Uterus (tissue), 3 donors: ENCODE measurements at regions not wholly inside any gene's neighbourhood (a gene's known extent, or its start where the extent isn't known, plus 50 kb on each side); places are given as distances from the start of the nearest gene placed in this dataset.

Source experiments
- DNase-seq, 2 donors: peaks; one replicate each; pipeline ENCODE4 v3.0.0-alpha.2; 2019 to 2020
- H3K27ac ChIP-seq, 2 donors: fragments of 200-600 bp; sonication (generic); 1 replicate in 1 of 2; 2 replicates in 1 of 2; pipeline ENCODE4 v1.5.1; 2016 to 2018
- H3K27me3 ChIP-seq, 2 donors: fragments of 200-600 bp; sonication (generic); one replicate each; pipeline ENCODE4 v1.5.1; 2018 to 2019; ENCODE audit warnings: control low read depth in 1 of 2
- H3K36me3 ChIP-seq, 2 donors: fragments of 200-600 bp; sonication (generic); one replicate each; pipeline ENCODE4 v1.5.1; 2019; ENCODE audit warnings: control low read depth in 1 of 2
- H3K4me1 ChIP-seq, 2 donors: fragments of 200-600 bp; sonication (generic); one replicate each; pipeline ENCODE4 v1.5.1; 2018 to 2019; ENCODE audit warnings: control low read depth in 1 of 2
- H3K4me3 ChIP-seq, 2 donors: fragments of 200-600 bp; sonication (generic); 1 replicate in 1 of 2; 2 replicates in 1 of 2; pipeline ENCODE4 v1.5.1; 2018 to 2019; ENCODE audit warnings: mild to moderate bottlenecking in 1 of 2
- H3K9me3 ChIP-seq, 2 donors: fragments of 200-600 bp; sonication (generic); one replicate each; pipeline ENCODE4 v1.5.1; 2019; ENCODE audit warnings: control low read depth in 1 of 2
- POLR2A ChIP-seq, 2 donors: fragments of 450-650 bp; IDR thresholded peaks; one replicate each; pipeline ENCODE4 v1.6.1; 2016; ENCODE audit warnings: antibody characterized with exemption in 2 of 2, mild to moderate bottlenecking in 1 of 2, moderate library complexity in 1 of 2
- intact Hi-C: fragments of 100-400 bp; cut with DNase I; formaldehyde crosslinking; loops from one replicate; pipeline ENCODE4 v1.15.1; 2023; ENCODE audit warnings: low total_unique reads
- TF ChIP-seq, protein P1 (sequence below), 4 experiments: fragments of 200-600 bp in 2 of 4; fragments of 450-650 bp in 2 of 4; sonication (generic) in 2 of 4; IDR thresholded peaks; one replicate each; pipeline ENCODE4 v1.5.1; 2016 to 2019; ENCODE audit warnings: antibody characterized with exemption in 4 of 4, mild to moderate bottlenecking in 2 of 4, moderate library complexity in 1 of 4
- donor health status: DM: yes; HTN: yes; CAD: no.

GRCh38 chr17:52724578-52724977 is 566.1 kb upstream of the CA10 start:
- no peaks in the 10 kb centered on the region for H3K4me1 ChIP-seq
- no peaks in the 10 kb centered on the region for H3K27me3 ChIP-seq
- intact Hi-C loops = no loop called here
- no peaks in the 10 kb centered on the region for H3K9me3 ChIP-seq
- DNase-seq = no peak
- H3K4me3 ChIP-seq = no peak overlapping the region
- H3K36me3 ChIP-seq = no peaks in the 10 kb centered on the region
- TF ChIP-seq, protein P1, sequence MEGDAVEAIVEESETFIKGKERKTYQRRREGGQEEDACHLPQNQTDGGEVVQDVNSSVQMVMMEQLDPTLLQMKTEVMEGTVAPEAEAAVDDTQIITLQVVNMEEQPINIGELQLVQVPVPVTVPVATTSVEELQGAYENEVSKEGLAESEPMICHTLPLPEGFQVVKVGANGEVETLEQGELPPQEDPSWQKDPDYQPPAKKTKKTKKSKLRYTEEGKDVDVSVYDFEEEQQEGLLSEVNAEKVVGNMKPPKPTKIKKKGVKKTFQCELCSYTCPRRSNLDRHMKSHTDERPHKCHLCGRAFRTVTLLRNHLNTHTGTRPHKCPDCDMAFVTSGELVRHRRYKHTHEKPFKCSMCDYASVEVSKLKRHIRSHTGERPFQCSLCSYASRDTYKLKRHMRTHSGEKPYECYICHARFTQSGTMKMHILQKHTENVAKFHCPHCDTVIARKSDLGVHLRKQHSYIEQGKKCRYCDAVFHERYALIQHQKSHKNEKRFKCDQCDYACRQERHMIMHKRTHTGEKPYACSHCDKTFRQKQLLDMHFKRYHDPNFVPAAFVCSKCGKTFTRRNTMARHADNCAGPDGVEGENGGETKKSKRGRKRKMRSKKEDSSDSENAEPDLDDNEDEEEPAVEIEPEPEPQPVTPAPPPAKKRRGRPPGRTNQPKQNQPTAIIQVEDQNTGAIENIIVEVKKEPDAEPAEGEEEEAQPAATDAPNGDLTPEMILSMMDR (IDR thresholded peaks at IDR 0.05) = no peak
- TF ChIP-seq POLR2A (IDR thresholded peaks at IDR 0.05) = no peak
- no peak overlapping the region for H3K27ac ChIP-seq

DNA sequence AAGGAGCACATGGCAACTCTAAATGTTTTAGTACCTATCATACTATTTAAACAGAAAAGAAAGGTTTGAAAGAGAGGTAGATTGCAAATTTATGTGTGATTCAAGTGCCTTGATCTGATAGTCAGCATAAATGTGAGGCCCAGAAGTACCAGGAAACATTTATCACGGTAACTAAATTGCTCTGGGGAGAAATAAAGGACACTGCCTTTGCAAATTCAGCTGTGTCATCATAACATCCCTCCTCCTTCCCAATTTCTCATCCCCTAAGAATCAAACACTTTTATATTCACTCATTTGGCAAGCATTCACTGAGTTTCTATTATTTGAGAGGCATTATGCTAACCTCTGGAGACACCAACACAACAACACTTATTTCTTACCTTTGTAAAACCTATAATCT is 563.4 kb upstream of the CA10 start:
- no peak overlapping the region for H3K27ac ChIP-seq
- no peak overlapping the region for H3K4me3 ChIP-seq
- intact Hi-C loops = no loop called here
- H3K36me3 ChIP-seq = no peaks in the 10 kb centered on the region
- no peaks in the 10 kb centered on the region for H3K4me1 ChIP-seq
- H3K27me3 ChIP-seq = no peaks in the 10 kb centered on the region
- H3K9me3 ChIP-seq = no peaks in the 10 kb centered on the region
- DNase-seq = no peak
- TF ChIP-seq, protein P1 (IDR thresholded peaks at IDR 0.05) = no peak
- TF ChIP-seq POLR2A (IDR thresholded peaks at IDR 0.05) = no peak

GRCh38 chr17:52710363-52710901 is 551.9 kb upstream of the CA10 start:
- intact Hi-C loops = no loop called here
- TF ChIP-seq, protein P1 (IDR thresholded peaks at IDR 0.05) = no peak
- no peak for TF ChIP-seq POLR2A (IDR thresholded peaks at IDR 0.05)
- H3K27me3 ChIP-seq = no peaks in the 10 kb centered on the region
- no peaks in the 10 kb centered on the region for H3K36me3 ChIP-seq
- DNase-seq = no peak
- no peaks in the 10 kb centered on the region for H3K9me3 ChIP-seq
- no peaks in the 10 kb centered on the region for H3K4me1 ChIP-seq
- no peak overlapping the region for H3K27ac ChIP-seq
- H3K4me3 ChIP-seq = no peak overlapping the region

GRCh38 chr17:52709724-52710123 is 551.2 kb upstream of the CA10 start:
- TF ChIP-seq POLR2A (IDR thresholded peaks at IDR 0.05) = no peak
- TF ChIP-seq, protein P1 (IDR thresholded peaks at IDR 0.05) = no peak
- intact Hi-C loops = no loop called here
- Histone ChIP-seq H3K9me3 (no peaks in the 10 kb centered on the region), H3K27ac (no peak overlapping the region), H3K4me3 (no peak overlapping the region), H3K27me3 (no peaks in the 10 kb centered on the region), H3K36me3 (no peaks in the 10 kb centered on the region), H3K4me1 (no peaks in the 10 kb centered on the region)
- no peak for DNase-seq

DNA sequence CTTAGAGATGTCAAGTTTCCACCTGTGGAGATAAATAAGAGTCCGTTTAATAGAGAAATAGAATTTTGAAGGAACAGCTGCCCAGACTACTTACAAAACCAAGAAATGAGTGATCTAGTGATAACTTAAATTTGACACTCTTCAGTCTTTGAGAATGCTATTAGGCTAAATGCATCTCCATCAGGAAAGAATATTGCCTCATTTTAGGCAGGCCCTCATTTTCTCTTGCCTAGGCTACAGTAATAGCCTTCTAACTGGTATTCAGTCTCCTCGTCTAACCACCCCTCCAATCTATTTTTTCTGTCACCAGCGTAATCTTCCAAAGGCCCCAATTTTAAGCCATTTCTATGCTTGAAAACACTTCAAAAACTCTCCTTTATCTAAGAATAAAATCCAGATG is 537.8 kb upstream of the CA10 start:
- no peaks in the 10 kb centered on the region for H3K36me3 ChIP-seq
- intact Hi-C loops = no loop called here
- H3K27me3 ChIP-seq = no peaks in the 10 kb centered on the region
- H3K9me3 ChIP-seq = no peaks in the 10 kb centered on the region
- no peak overlapping the region for H3K4me3 ChIP-seq
- no peak overlapping the region for H3K27ac ChIP-seq
- no peak for TF ChIP-seq POLR2A (IDR thresholded peaks at IDR 0.05)
- TF ChIP-seq, protein P1 (IDR thresholded peaks at IDR 0.05) = no peak
- H3K4me1 ChIP-seq = no peaks in the 10 kb centered on the region
- no peak for DNase-seq
